ENCODE measurements at regions not wholly inside any gene's neighbourhood (a gene's known extent, or its start where the extent isn't known, plus 50 kb on each side); places are given as distances from the start of the nearest gene placed in this dataset.
"Not testable (repeated sequence)": the region's sequence is repeated elsewhere in the genome, so short reads cannot be mapped to it uniquely, and the experiment has no call there.

DNA sequence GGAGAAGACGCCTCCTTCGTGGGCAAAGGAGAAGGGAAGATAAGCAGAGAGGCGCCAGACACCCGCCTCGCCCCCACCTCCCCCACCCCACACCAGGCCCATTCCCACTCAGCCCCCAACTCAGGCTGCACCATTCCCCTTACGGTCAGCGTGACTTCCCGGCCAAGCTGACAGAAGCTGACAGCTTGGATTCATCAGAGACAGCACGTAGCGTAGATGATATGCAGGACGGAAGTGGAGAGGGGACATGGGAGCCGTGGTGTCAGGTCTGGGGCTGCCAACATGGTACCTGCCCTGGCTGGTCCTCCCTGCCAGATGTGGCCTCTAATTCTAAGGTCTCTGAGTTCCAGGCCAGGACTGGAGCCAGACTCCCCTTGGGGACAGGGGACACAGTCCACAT, 139.0 kb downstream of the TBC1D2B start:
- TF ChIP-seq ZNF384 (IDR thresholded peaks at IDR 0.05); BHLHE40 (IDR thresholded peaks at IDR 0.05; ENCODE audit: borderline replicate concordance); FOXK2 (IDR thresholded peaks at IDR 0.05); SP1 (IDR thresholded peaks at IDR 0.05); ELF4 (IDR thresholded peaks at IDR 0.05); TARDBP (IDR thresholded peaks at IDR 0.05); SUZ12 (IDR thresholded peaks at IDR 0.05); L3MBTL2 (conservative IDR thresholded peaks at IDR 0.05); FOXM1 (IDR thresholded peaks at IDR 0.05; ENCODE audit: borderline replicate concordance): not testable (repeated sequence)
- TF ChIP-seq, protein P1, sequence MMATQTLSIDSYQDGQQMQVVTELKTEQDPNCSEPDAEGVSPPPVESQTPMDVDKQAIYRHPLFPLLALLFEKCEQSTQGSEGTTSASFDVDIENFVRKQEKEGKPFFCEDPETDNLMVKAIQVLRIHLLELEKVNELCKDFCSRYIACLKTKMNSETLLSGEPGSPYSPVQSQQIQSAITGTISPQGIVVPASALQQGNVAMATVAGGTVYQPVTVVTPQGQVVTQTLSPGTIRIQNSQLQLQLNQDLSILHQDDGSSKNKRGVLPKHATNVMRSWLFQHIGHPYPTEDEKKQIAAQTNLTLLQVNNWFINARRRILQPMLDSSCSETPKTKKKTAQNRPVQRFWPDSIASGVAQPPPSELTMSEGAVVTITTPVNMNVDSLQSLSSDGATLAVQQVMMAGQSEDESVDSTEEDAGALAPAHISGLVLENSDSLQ (IDR thresholded peaks at IDR 0.05), result not testable (repeated sequence)

All from HEK293T (cell line).